GM18511 (cell line): ENCODE measurements at regions not wholly inside any gene's neighbourhood (a gene's known extent, or its start where the extent isn't known, plus 50 kb on each side); places are given as distances from the start of the nearest gene placed in this dataset.
"Not testable (repeated sequence)": the region's sequence is repeated elsewhere in the genome, so short reads cannot be mapped to it uniquely, and the experiment has no call there.

Experiments
- ATAC-seq: cut with Tn5 transposase; IDR thresholded peaks from one replicate; pipeline ENCODE4 v1.9.1; 2021; ENCODE audit warnings: mild to moderate bottlenecking, moderate library complexity; ENCODE audit not compliant: unreplicated experiment

DNA sequence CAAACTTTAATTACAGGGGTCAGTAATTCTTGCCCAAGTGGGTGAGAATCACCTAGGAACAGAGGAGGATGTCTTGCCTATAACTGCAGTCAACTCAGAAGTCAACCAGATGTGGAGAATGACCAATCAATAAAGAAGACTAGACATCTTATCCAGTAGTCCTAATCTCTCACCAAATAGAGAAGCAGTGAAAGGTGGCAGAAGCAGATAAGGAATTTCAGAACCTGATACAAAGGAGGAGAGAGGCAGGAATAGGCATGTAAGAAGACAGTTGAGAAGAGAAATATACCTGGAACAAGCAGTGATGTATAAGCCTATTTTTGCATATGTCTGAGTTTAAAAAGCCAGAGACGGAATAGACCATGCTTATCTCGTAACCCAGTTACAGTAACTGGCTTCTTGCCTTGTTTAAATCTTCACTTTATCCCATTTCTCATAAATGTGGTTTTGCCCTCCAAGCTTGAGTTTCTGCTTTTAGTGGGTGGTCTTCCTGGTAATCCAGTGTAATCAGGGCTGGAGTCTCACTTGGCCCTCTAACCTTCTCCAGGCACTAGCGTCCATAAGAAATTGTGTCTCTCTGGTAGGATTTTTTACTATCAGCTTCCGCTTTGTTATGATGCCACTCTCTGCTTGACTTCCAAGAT is 401.0 kb downstream of the SUCLG1 start:
- no peak for ATAC-seq

DNA sequence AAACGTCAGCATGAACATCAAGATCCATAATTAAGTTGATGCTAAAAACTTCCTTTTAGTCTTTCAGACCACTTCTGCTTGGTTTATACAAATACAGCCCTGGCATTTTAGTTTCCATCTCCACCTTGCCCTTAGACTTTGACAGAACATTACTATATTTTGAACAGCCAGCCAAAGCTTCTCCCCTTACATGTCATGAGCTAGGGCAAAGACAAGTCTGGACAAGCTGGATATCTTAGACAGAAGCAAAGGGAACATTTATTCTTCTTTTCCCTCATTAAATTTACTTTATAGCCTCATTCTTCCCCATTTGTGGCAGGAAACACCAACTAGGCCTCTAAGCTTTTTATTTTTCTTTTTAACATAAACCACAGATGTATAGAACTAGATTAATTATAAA is 403.3 kb downstream of the SUCLG1 start:
- no peak for ATAC-seq

DNA sequence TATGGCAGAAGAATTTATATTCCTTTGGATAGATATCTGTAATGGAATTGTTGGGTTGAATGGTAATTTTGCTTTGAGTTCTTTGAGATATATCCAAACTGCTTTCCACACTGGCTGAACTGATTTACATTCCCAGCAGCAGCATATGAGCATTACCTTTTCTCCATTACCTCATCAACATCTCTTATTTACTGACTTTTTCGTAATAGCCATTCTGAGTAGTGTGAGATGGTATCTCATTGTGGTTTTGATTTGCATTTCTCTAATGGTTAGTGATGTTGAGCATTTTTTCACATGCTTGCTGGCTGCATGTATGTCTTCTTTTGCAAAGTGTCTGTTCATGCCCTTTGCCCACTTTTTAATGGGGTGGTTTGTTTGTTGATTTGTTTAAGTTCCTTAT is 404.5 kb downstream of the SUCLG1 start:
- ATAC-seq: not testable (repeated sequence)

DNA sequence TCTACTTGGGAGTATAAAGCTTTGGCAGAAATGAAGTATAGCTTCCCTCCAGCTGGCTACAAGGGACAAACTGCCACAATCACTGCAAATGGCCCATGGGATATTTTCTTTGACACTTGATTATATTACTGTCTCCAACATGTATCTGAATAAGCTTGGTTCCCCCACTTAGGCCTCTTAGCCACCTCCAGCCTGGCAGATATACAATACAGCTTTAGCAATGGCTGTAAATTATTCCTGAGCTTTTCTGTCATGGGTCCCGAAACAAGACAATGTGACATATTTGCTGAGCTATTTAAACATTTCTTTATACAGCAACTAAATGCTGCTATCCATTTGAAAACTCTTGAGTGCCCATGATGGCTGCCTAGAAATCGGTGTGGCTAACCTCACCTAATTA is 406.2 kb downstream of the SUCLG1 start:
- ATAC-seq: no peak

DNA sequence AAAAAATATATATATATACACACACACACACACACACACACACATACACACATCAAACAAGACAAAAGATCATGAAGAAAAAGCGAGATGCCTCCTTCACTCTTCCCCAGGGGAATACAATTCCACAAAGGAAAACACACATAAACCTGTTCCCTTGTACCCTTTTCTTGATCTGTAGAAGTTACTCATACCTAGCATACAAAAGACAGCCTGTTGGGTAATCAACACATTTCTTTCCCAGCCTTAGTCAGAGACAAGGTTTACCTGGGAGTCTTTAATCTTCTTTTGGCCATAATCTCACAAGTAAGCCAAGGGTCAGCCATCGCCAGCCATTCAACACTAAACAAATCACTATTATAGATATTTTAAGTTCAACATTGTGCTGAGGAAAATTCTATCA is 407.0 kb downstream of the SUCLG1 start:
- ATAC-seq: no peak

DNA sequence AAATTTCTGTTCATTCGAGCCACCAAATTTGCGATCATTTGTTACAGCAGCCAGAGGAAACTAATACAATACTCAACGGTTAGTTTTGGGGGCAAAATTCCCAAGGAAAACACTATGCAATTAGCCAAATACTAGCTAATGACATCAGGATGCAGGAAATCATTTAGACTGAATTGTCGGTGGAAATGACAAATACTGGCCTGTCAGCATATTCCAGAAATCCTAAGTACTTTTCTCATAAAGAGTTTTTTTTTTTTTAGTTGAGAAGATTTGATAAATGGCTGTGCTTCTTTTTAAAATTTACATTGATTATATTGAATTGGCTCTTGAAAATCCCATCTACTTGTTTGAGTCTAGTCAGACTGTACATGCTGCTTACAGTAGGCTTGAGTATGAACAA is 410.1 kb downstream of the SUCLG1 start:
- no peak for ATAC-seq

DNA sequence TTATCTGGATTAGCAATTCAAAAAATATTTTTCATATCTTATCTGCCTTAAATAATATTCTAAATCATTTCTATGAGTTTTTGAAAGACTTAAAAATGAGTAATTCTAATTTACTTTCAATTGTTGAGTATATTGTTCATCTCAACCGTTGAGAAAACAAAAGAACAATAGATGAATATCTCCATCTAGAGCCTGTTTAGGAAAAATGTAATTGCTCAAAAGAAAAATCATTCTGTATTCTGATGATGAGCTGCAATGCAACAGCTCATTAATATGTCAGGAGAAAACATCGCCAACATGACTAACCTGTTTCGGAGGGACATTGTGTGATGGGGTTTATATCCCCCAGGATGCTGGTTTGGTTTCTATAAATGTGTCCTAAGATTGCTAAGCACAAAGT is 417.6 kb downstream of the SUCLG1 start:
- no peak for ATAC-seq

DNA sequence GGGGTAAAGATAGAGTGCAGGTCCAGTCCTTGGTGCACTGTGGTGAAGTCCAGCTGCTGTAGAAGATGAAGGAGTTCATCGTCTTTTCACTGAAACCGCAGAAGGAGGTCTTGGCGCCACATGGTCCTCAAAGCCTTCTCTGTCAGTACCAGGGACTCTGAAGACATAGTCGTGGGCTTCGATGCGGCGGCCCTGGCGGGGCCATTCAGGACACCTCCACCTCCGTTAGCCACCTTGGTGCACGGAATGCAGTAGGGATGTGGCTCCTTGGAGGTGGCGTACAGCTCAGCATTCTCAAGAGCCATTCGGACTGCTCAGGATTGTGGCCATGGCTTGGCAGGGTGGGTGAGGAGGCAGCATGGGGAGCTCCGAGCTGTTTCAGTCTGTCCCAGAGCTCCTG is 418.8 kb downstream of the SUCLG1 start:
- ATAC-seq: no peak

DNA sequence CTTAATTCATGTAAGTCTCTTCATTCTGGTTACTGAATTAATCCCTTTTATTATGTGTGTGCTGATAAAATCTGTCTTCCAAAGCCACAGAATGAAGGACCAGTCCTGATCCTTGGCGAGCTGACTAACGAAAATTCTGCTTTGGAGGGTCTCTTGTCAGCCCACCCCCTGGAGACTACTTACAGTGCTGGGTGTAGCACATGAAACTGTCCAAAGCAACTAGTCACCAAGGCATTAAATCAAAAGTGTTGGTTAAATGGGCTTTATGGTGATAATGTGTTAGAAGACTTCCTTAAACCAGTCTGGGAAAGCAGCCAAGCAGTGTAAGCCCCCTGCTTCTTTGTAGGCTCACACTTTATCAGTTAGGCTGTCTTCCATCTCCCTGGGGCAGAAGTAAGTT is 420.2 kb downstream of the SUCLG1 start:
- no peak for ATAC-seq

DNA sequence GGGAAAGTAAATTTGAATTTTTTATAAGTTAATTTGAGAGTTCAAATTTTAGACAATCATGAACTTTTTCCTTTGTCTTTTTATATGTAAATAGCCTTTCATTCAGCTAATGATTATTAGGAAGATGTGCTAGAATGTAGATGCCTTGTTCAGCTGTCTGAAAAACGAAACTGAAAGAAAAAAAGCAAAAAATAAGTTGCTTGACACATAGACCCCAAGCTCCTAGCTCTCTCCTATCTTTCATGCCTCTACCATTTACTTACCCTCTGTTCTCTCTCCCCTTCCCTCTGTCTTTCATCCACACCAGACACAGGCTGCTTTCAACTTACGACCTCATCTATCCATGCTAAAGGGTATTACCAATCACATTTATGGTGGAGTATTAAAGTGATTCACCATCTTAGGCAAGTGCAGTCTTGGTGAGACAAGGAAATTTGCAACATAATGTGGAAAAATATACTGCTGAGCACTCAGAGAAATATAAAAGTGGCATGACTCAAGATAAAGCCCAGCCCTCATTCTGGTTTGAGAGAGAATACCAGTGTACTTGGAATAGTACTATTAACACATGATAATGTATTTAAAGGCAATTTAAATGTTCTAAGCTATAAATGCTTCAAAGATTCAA is 425.6 kb downstream of the SUCLG1 start:
- ATAC-seq: no peak

DNA sequence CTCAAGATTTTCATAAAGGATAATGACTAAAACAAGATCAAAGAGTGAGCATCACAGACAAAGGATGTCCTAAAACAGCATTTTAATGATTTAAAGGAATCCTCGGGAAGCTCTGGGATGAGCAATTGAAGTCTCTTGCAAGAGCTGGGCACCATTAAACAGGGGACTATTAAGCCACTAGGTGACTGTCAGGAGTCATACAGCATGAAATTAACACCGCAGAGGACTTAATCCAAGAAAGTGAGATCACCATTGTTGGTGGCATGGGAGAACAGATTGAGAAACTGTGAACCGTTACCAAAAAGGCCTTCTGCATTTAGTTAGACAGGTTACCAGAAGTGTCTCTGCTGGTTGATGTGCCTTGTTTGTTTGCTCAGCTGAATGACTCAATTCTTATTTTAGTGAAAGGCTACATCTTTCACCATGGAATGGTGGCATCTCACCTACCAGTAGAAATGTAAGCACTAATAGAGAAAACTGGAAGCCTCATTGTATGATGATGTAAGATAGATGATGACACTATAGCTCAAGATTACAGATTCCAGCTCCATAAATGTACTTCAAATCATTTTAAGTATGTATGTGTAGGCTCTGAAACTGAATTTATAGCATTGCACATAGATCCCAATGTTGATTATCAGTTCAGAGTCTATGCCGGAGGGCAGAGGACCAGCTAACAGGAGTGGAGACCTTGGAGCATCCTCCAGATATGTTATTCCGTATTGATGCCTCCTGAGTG is 427.6 kb downstream of the SUCLG1 start:
- ATAC-seq: no peak

DNA sequence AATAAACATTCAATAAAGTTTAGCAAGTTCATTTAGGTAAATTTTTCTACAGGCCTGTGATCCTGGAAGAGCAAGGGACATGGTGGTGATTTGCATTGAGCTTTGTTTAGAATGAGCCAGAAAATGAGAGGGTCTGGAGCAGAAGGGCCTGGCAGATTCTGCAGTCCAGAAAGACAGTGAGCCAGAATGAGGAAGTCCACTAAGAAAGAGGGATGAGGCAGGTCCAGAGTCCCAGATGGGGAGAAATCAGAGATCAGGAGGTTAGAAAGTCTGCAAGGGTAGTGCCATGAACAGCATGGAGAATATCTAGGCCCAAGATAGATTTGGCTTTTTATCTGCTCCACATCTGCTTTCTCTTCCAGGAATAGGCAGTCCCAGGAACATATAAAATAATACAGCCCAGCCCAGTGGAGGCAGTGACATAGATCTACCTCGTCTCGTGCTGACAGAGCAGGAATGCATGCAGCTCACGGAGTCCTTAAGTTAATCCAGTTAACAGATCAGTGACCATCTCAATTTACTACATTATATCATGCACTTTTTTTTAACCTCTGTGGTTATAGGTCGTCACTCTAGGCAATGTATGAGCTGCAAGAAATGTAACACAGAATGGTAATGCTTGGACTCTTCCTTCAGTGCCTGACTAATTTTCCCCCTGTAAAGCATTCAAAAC is 429.0 kb downstream of the SUCLG1 start:
- no peak for ATAC-seq

DNA sequence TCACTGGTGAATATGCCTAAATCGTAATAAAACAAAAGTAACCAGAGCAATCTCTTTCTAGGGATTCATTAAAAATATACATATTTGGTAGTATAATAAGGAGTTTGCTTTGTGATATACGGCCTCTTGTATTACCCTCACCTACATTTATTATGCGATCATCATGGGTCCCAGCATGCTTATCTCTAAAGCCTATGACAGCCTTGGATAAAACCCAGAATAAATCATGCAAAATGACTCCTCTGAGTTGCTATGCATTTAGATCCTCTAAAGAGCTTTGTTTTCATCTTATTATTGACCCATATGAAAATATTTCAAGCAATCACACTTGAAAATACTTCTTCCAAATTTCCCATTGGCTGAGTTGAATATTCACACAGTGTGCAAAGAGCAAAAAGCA is 432.3 kb downstream of the SUCLG1 start:
- ATAC-seq: no peak

DNA sequence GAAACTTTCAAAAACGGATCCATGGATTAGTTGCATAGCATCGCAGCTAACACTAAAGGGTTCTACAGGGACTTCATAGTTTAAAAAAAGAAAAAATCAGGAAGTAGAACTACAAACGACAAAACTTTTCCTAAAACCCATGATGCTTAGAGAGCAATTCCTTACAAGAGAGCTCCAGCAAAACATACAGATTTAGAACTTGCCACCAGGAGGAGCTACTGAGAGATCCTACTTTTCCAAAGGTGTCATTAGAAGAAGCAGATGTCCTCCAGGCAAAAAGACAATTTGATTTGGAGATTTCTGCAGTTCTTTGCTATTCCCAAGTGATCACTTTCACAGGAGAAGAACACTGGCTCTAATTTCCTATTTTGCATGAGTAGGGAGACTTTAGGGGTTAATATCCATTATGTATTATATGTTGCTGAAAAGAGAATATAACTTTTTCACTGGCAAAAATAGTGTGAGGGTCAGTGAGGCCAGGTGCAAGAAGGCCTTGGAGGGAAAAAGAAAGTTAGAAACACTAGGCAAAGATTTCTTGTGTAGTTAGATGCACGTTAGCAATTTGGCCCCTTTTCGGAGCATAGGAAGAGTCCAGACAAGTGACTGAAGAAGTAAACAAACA is 436.2 kb downstream of the SUCLG1 start:
- no peak for ATAC-seq

DNA sequence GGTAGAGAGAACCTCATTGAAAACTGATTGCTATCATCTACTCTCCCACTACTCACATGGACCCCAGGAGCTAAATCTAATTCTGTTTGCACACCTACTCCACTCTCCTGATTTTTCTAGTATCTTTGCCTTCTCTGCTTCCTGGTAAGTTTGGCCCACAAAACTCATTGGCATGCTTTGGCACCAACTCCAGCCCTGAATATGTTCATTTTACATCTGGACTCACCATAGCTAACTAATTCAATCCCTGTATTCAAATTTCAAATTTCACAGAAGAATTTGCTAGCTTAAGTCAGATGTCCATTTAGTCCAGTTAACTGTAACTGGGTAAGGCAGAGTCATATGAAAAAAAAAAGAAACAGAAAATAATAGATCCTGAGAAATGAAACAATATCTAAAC is 442.1 kb downstream of the SUCLG1 start:
- no peak for ATAC-seq

DNA sequence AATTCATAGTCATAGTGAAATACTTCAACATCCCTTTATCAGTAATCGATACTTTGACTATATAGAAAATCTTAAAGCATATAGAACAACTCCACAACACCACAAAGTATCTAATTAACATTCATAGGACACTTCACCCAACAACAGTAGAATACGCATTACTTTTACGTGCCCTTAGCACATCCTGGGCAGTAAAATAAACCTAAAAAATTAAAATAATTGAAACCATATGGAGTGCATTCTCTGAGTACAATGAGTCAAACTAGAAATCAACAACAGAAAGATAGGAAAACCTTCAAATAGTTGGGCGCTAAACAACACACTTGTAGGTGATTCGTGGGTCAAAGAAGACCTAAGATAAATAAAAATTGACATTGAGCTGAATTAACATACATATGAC is 442.9 kb downstream of the SUCLG1 start:
- no peak for ATAC-seq

DNA sequence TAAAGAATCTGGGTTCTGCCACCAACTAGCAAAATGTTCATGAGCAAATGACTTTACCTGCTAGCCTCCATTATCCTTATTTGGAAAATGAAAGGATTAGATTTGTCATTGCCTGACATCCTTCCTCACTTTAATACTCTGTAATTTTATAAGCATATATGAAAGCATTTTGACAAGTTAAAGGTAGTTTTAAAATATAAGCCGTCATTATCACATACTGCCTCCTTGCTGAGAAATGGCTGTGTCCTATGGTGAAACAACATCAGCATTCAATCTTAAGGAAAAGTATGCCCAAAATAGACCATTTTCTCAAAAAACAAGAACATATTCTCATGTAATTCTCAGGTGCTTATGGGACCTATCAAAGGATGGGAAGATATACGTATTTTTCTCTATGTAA is 461.2 kb downstream of the SUCLG1 start:
- ATAC-seq: no peak

DNA sequence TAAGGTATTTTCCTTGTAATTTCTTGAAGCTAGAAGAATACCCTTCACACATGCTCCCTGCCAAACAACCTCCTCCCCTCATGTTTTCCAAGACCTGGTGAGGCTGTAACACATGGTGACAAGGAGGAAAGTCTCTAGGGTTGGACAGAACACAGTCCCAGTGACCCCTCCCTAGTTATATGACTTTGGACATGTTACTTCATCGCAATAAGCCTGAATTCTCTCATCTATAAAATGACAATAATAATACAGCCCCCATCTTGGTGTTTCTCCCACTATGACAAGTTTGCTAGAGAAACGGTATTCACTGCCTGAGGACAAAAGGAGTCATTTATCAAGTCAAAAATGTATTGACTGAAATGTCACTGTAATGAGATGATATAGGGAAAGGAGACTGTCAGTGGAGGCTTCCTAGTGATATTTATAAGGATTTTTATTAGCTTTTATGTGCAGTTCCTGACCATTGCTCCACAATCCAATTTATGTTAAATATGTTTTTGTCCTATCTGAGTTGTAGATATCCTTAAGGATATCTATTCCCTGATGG is 464.4 kb downstream of the SUCLG1 start:
- ATAC-seq: no peak

DNA sequence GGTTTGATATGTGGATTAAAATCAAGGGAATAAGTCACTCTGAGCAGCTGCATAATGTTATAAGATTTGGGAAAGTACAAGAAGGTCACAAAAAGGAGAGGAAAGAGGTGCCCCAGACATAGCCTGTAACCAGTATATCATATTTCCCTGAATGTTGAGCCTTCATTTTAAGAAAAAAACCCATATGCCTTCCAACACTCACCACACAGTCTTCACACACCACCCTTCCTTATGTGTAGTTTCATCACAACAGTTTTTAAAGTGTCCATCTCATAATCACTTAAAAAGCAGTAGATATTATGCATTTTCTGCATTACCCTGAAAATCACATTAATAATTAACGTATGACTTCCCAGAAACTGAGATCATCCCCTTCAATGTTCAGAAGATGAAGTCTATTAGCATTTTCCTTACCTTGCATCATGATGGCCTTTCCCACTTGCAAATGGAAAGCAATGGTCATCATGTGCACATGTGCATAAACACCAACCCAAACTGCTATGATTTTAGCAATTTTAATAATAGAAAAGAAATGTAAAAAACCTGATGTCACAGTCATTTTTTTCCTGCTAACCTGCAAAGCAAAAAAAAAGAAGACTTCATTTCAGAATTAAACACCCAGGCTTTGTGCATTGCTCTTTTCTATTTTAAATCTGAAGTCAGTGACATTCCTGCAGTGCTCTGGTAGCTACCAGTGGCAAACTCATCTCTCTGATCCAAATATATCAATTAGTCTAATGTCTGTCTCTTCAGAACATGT is 465.0 kb downstream of the SUCLG1 start:
- no peak for ATAC-seq

DNA sequence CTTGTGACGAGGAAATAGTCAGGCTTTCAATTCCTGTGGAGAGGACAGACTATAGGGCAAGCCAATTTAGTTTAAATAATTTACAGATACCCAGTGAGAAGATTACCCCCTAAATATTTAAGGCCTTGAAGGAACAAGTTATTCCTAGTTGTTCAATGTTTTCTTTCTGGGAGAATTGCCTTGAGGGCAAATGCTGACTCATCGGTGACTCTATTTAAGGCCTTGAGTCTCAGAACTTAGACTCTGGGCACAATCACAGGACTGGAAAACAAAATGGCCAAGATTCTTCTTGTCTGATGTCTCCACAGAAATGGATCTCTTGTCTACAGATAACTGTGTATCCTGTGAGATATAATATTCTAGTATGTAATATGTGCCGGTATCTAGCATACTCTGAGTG is 467.1 kb downstream of the SUCLG1 start:
- ATAC-seq: no peak
